GM19324 (cell line): ENCODE measurements at regions not wholly inside any gene's neighbourhood (a gene's known extent, or its start where the extent isn't known, plus 50 kb on each side); places are given as distances from the start of the nearest gene placed in this dataset.

Experiments
- ATAC-seq: cut with Tn5 transposase; IDR thresholded peaks from one replicate; pipeline ENCODE4 v1.9.1; 2021; ENCODE audit warnings: mild to moderate bottlenecking, moderate library complexity; ENCODE audit not compliant: unreplicated experiment, low FRiP score

DNA sequence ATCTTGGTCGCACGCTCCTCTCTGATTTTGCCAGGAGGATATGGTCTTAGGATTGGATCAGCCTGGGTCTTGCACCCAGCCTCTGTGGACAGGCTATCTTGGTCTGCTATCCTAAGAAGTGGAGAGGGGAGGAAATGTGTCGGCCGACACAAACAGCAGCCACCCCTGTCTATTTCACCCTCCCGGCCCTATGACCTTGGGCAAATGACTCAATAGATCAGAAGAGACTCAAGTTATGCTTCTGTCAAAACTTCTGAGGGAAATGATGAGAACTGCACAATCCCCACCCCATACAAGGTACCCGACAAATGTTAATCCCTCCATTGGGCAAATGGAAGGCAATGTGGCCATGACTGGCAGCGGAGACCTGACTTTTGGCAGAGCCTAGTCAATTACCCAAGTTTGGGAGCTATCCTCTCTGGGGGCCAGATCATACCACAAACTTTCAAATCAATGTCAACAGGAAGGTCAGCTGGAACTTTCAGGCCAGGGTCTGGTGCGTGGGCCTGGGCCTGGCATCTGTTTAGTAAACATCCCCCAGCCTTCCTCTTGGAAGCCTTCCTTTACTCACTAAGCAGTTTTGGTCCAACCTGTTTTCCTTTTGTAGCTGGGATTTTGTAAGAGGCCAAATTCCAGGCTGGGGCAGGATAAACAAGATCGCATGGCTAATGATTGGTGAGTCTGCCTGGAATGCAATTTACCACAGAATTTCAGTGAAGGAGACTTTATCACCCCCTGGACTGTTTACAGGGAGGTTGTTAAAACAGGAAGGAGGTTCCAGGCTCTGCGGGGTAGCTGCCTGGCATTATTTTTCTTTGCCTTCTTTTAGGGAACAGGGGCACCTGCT lies 64.2 kb upstream of the CPEB4 start:
- no peak for ATAC-seq

DNA sequence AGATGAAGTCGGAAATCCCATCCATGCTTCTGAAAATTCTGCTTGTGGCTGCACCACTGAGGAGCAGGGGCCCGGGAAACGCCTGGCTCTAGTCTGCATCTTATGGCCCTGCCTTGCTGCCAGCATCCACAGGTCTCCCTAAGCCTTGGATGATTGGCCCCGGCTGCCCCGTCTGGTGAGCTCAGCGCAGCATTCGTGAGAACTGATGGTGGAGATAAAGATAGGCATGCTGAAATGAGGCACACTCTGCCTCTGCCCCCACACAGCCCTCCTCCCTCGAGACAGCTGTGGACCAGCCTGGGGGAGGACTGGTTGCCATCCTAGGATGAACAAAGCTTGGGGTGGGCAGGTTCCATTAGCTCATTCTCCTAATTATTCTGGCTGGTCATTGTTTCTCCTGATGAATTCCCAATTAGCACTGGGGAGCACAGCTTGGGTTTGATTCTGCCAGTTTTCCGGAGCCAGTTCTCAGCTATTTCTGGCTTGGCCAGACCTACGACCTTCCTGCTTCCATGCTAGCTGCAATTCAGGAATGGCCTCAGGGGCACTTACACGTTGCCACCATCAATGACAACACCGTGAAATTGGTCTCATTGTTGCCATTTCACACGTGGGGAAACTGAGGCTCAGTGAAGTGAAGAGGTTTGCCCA lies 62.8 kb upstream of the CPEB4 start:
- ATAC-seq = no peak

DNA sequence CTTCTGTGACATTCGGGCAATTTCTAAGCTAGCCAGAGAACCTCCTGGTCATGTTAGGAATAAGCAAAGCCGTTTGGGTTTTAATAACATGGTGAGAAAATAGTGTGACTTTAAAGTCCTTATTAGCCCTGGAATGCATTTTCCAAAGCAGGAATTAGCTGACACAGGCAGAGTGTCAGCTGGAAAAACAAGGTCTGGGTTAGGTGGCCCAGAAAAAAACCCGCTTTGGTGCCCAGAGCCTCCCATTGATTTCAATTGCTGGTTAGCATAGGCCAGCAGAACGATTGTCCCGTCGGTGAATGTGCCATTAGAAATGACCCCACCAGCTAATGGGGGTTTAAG lies 62.1 kb upstream of the CPEB4 start:
- no peak for ATAC-seq

DNA sequence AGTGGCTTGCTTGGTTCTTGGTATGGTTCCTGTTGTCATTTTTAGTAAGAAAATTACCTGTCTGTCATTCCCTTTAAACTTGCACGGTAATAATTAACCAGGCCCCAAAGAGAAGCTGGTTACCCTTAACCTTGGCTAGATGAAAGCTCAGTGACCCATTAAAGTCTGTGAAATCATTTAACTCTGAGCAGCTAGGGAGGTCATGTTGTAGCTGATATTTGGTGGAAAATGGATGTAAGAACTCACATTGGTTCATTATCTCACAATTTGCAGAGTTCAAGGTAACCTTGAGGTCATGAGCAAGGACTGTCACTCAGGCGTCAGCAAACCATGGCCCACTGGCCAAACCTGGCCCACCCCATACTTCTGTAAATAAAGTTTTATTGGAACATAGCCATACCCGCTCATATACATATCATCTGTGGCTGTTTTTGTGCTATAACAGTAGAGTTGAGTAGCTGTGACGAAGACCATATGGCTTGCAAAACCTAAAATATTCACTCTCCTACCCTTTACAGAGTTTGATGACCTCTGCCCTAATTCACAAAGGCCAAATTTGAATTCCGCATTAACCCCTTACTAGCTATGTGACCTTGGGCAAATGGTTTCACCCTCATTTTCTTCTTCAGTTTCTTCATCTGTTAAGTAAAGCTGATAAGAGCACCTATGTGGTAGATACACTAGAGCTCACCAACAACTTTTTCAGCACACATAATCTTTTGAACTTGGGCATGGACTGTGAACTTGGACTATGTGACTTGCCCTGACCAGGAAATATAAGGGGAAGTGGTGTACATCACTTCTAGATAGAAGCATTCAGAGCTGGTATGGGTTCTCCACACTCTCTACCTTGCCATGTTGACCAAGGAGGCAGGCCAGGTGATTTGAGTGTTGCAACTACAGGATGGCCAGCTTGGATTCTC lies 61.5 kb upstream of the CPEB4 start:
- ATAC-seq = no peak

DNA sequence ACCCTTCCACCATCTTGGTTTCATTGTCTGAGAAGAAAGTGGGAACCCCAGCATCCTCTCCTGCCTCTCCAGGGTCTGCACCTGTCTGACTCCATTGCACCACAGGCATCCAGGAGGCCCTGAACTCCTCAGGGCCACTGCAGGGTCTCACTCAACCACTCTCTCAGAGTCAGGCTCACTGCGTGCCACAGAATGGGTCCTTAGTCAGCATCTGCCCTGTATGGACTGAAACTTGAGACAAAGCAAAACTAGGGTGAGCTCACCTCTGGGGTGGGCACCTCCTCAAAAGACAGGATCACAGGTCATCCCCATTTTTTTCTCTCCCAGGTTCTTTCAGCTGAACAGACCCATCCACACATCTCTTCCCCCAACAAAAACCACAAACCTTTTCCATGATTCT lies 59.2 kb upstream of the CPEB4 start:
- ATAC-seq = no peak

DNA sequence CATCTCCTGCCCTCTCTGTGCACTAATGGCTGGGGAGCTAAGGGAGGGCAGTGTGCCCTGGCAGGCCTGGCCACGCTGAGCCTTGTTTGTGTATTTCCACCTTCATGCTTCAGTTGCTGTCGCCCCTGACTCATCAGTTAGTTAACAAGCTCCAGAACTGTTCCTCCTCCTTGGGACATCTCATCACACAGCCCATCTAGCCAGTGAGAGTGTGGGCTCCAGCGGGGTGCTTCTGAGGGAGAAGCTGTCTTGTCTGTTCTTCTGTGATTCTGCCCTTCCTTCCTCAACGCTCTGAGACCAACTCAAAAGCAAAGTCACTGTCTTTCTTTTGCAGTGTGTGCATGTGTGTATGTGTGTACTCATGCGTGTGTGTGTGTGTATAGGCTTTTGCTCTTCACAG lies 58.3 kb upstream of the CPEB4 start:
- ATAC-seq = no peak

DNA sequence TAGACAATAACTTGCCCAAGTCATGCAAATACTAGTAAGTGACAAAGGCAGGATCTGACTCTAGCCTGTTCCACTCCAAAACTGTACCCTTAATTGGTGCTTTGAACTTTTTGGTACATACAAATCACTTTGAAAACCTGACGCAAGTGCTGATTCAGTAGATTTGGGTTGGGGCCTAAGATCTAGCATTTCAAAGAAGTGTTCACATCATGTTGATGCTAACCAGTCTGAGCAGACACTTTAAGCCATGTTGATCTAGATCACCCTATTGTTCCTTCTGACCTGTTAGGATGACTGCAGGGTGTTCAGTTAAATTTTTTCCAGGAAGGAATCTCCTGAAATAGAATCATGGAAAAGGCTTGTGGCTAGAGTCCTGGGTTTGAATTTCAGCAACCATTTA lies 57.7 kb upstream of the CPEB4 start:
- no peak for ATAC-seq

DNA sequence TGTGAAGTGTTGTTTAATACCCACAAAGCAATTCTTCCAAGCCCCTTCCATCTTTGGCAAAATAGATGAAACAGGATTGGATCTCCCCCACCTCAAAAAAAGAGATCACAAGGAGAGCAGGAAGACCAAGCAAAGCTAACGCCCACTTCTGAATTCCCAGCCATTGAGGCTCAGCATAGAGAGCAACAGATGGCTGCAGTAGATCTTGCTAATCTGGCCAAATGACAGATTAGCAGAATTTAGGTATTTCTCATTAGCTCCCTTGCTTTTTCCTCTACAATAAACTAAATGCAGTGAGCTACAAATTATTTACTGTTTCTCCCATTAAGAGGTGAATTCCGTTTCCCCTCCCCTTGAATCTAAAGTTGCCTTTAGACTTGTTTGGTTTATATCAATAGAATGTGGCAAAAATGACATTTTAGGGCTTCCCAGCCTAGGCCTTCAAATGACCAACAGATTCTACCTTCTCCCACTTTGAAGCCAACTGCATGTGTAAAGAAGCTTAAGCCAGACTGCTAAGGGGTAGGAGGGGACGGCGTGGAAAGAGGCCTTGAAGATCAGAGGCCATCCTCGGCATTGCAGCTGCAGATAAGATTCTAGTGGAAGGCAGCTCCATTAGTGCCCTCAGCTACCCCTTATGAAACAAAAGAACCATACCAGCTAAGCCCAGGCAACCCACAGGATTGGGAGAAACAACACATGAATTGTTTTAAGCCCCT lies 56.8 kb upstream of the CPEB4 start:
- no peak for ATAC-seq

DNA sequence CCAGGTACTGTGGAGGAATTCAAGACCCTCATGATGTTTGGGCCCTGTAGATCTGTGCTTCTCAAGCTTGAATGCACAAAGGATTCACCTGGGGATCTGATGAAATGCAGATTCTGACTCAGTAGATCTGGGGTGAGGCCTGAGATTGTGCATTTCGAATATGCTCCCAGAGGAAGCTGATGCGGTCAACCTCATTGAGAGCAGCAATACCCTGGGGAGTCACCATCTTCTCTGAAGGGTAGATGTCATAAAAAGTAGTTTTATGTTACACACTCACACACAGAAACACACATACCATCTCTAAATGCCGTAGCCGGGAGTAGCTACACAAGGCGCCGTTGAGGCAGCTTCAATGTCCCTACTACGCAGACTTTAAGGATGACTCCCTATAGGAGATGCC lies 55.8 kb upstream of the CPEB4 start:
- no peak for ATAC-seq

DNA sequence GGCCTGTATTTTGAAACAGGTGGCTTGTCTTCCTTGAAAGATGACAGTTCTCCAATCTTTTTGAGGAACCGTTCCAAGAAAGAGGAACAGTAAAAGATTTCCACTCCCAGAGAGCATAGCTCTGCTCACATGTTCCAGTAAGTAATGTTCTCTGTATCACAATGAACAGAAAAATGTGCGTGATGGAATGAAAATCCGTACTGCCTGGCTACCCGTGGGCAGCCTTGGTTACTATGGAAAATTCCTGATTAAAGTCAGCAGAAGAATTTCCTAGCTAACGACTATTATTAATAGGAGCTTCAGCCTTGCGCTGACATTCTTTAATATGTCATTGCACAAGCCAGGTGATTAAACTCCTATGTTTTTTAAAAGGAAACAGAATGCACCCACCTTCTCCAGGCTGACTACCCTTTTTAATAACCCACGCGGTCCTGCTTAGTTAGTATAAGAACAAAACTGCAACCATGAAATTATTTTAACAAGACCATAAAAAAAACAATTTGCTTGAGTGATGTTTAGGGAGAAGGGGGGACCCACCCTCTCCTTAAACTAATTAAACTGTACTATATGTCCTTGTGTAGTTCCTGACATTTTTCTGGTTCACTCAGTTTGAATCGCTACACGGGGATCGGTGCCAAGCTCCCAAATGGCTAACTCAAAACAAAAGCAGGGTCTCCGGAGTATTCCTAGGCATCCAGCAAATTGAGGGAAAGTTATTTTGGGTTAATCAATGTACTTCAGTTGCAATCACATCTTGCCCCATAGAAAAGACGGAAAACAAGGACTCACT lies 54.8 kb upstream of the CPEB4 start:
- ATAC-seq = no peak

DNA sequence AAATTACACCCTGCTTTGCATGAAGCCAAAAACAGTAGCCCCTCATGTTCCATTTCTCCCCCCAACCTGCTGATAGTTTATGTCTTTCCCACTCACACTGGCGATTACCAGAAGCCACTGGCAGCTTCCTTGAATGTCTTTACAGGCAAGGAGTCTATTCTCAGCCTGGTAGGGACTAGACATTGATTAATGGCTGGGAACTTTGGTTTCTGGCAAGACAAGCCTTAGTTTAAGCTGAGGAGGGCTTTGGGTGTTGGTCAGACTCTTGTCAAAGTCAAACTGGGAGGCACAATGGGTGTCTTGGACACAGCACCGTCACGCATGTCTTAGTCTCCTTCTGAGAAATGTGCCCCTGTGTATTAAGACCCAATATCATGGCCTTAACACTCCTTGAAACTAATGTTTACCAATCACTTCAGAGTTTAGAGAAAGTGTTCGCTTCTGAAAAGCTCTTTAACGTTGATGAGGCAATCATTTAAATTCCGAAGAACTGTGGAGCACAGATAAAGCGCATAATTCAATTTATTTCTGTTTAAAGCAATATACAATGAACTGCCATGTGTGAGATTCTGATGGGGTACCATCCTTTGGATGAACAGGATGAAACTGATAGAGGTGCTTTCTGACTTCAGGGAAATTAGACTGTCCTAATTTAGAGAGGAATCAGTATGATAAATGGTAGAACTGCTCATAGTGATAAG lies 53.9 kb upstream of the CPEB4 start:
- no peak for ATAC-seq

DNA sequence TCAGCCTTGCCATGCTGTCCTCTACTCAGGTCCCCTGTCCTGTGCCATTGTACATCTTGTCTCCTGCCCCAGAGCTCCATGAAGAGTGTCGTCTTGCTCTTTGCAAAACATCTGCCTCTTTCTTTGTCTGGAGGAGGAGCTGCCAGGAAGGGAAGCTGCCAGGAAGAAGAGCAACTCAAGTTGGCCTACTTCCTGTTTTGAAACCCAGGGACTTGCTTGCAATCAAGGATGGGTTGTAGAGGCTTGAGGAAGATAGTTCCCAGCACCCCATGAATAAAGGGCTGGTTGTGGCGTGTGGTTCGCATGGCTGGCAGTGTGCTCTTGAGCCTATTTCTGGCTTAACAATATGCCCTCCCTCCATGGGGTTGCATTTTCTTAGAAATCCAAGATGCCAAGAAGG lies 53.0 kb upstream of the CPEB4 start:
- no peak for ATAC-seq

DNA sequence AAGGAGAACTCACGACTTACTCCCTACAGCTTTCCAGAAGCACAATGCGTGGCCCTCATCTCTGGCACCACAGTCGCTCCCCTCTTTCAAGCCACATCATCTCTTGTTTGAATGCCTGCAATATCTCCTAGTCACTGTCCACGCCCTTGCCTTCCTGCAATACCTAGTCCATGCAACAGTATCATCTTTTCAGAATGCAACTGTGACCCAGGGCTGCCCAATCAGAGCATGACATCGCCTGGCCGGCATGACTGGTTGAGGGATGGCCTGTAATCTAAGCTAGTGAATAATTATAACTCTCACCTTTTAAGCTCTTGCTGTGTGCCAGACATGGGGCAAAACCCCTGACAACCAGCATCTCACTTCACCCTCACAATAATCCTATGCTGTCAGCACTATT lies 52.5 kb upstream of the CPEB4 start:
- no peak for ATAC-seq

DNA sequence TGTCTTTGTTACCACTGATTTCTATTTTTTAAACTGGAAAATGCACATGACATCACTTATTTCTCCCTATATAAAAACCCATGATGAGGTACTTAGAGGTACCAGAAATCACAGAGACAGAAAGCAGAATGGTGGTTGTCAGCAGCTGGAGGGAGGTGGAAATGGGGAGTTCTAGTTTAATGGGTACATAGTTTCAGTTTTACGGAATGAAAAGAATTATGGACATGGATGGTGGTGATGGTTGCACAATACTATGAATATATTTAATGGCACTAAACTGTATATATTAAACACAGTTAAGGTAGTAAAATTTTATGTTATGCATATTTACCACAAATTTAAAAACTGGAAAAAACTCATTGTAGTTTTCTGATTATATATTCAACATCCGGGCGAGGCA lies 50.5 kb upstream of the CPEB4 start:
- ATAC-seq = no peak
